Stimulated activated CD4-positive, alpha-beta T cell treated with anti-CD3 and anti-CD28 coated beads, Interleukin-2, amount 100 ng/mL, for 48 hours (primary cell): ENCODE measurements at regions not wholly inside any gene's neighbourhood (a gene's known extent, or its start where the extent isn't known, plus 50 kb on each side); places are given as distances from the start of the nearest gene placed in this dataset.

Experiments
- DNase-seq, 2 donors: peaks; one replicate each; pipeline ENCODE4 v3.0.0-alpha.2; 2020

DNA sequence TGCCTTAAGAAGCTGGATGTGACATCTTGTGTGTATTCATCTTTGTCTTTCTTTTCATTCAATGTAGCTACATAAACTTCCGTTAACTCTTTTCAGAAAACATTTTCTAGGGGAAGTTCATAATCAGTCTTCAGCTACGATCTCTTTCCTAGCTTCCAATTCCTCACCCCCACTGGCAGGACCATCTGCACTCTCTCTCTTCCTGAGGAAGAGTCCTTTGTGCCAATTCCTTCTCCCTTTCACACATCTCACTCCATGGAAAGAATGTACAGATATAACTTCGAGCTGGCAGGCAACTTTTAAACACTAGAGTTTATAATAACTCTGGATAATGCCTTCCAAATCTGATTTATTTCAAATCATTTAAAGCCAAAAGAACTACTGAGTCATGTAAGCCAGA lies 495.7 kb downstream of the GALC start:
- DNase-seq = no peak

DNA sequence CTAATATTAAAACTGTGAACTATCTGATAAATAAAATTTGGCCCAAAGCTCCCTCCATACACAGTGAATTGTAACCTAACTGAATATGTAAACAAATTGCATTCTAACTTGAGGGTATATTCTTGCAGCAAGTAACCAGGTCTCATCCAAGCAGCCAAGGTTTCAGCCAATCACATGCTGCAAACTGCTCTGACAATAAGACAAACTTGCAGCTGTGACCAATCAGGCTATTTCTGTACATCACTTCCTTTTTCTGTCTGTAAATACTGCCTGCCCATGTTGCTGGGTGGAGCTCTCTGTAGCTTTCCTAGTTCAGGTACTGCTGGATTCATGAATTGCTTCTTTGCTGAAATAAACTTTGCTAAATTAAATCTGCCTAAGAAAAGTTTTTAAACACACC lies 499.0 kb downstream of the GALC start:
- DNase-seq = no peak

DNA sequence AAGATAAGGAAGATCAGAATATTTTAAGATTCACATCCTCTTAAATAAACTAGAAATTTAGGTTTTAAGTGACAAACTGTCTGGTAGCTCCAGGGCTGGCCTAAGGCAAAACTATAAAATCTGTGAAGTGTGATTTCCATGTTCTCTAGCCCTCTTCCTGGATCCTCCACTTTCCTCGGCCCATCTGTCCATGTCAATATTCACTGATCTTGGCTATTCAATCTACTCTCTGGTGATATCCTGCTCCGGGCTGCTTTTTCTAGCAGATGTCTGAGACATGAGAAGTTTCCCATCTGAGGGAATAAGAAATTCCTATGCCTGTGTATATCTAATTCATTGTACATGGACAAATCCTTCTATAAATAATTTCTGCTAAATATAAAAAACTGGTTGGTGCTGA lies 500.4 kb downstream of the GALC start:
- no peak for DNase-seq

DNA sequence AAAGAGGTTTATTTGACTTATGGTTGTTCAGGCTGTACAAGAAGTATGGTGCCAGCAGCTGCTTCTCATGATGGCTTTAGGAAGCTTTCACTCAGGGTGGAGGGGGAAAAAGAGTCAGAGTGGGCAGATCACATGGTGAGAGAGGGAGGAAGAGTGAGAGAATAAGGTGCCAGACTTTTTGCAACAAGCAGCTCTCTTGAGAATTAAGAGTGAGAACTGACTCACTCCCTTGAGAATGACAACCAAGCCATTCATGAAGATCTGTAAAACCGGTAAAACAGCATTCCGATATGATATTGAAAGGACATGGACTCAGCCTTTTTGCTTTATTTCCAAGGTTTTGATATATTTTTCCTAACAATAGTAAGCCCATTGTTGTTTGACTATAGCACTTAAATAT lies 501.2 kb downstream of the GALC start:
- DNase-seq = no peak

DNA sequence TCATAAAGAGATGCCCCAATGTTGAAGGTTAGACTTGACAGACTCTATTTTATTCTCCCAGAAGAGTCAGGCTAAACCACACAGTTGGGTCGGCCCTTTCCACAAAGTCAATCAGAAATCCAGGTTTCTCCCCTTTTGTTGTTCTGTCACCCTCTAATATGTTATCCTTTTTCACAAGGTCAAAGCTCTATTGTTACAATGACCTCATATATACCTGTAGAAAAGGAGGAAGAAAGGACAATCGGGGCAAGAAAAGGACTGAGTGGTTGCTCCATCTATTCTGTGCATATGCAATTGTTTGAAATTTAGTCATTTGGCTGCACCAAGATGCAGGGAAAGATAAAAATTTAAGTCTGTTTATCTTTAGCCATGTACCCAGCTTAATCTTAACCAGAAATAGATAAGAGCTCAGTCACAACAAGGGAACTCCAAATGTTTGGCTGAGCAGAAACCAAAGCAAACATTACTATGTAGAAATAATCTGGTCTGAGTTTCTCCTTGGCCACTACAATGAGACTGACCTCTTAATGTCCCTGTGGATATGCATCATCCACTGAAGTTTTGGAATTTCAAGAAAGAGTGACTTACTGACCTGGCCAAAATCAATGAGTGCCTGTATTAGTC lies 503.7 kb downstream of the GALC start:
- DNase-seq = no peak

DNA sequence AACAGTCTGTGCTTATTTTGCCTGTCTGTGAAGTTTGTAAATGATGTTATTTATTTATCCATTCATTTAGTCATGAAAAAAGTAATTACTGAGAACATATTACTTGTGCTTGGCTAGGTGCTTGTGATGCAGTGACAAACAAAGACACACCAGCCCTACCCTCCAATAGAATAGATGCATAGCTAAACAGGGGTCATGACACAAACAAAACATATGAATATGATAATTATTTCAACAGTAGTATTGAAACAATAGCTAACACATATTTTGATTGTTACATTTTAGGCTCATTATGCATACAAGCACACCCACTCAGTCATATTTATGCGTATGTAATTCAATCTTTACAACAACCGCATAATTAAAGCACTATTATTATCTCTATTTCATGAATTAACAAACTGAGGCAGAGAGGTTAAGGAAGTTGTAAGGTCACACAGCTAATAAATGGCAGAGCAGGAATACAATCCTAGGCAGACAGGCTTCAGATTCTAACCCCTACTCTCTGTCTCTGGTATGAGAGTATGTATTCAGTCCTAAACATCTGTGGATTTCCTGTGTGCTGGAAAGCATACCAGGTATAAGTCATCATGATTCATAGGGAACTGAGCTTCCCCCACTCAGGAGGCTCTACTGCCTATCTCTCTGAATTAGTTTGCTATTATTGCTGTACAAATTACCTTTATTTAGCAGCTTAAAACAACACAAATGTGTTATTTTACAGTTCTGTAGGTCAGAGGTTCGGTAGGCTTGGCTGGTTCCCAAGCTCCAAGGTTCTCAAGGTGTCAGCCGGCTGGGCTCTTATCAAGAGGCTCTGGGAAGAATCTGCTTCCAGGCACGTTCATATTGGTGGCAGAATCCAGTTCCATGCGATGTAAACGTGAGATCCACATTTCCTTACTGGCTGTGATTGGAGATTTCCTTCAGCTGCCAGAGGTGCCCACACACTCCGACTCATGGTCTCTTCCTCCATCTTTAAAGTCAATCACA lies 509.4 kb downstream of the GALC start:
- no peak for DNase-seq

DNA sequence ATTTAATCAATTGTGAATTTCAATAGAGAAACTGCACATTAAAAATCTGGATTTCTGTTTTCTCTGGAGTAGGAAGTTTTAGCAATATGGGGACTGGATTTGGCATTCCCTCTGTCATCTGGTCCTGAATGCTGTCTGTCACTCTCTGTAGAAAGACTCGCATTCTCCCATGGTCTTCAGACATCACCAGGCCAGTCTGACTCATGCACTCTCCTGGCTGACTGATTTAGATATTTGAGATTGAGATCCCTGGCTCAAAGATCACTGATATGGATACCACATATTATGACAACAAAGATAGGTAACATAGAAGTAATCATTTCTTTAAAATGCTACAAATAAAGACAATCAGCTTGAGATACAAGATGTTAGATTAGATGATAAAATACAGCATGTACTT lies 524.5 kb downstream of the GALC start:
- no peak for DNase-seq

DNA sequence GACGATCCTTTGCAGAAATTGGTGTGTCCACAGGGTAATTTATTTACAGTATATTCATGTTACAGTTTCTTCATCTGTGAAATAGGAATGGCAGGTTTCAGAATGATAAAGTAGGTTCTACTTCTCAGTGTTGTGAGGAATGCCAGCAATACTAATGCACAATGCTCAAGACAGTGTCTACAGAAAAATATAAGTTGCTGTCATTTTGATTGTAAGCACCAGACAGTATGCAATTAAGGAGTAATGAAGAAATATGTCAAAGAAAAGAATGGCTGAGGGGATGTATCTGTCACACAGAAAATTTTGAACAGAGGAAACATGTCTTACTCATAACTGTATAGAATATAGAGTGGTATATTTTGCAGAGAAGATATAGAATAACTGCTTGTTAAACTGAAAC lies 525.4 kb downstream of the GALC start:
- no peak for DNase-seq

DNA sequence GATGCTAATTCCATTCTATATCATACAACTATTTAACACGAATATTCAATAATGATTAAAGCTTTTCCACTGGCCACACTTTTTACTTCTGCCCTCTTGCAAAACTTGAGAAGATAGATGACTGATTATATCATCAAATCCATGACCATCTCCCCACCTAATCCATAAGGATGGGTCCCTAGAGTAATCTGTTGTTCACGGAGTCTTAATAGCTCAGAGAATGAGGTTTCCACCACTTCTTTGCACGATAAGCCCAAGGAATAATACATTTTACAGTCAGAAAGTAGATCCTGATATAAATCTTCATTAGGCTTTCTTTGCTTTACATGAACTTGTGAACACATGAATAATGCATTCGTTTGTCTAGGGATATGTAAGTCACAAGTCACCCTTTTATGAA lies 527.2 kb downstream of the GALC start:
- DNase-seq = no peak

DNA sequence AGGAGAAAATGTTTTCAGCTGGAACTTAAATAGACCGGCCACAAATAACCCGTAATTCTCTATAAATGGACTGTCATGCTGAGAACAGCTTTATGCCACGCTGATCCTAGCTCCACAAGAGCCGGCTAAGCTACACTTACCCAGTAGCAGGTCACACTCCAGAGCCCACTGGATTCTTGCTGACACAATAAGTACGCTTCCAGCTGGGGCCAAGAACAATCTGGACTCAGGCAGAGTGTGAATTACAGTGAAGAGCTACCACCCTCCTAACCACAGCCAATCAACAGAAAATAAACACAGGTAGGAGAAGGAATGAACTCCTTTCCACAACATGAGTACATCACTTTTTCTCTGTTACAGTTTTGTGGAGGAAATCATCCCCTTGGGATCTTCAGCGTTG lies 531.3 kb downstream of the GALC start:
- no peak for DNase-seq

DNA sequence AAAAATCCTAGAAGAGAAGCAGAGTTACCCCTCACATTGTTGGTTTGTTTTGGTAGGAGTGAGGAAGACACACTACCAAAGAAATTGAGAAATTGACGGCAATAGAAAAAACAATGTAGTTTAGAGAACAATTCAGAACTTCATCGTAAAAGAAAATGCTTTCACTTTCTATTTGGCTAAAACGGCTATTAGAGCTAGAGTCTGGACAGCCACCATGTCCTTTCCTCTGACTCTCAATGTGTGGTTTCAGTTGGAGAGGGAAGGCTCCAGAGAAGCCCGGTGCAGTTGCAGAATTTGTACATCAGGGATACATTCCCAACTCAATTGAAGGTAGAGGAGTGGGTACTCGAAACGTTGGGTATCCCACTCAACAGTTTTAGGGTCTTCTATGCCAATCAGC lies 535.3 kb downstream of the GALC start:
- no peak for DNase-seq

DNA sequence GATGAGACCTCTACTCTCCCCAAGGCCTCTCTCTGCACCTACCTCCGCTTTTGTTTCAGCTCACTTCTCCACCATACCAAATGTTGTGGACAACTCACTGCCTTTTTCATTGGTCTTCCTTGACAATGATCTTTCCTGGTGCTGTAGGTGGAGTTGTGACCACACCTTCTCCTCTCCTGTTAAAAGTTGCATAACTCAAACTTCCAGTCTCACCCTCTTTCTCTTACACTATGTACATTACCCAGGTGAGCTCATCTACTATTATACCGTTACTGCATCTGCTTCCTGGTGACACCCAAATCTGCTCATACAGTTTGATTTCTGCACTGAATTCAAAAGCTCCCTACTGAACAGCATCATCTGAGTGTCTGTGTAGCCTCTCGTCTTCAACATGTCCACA lies 542.8 kb downstream of the GALC start:
- DNase-seq = no peak

DNA sequence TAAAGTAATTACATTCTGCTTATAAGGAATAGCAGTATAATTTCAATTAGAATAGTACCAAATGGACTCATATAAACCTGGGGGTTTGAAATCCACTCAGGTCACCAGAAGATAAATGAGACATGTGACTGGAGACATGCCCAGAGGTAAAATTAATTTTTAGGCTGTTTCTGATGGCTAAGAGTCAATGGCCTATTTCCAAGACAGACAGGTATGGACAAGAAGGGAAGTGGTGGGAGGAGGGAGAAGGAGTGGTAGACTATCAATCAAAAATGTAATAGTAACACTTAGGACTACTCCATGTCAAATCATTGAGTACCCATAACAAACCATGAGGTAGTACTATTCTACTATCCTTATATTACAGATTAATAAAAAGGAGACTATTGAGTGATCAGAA lies 544.0 kb downstream of the GALC start:
- no peak for DNase-seq

DNA sequence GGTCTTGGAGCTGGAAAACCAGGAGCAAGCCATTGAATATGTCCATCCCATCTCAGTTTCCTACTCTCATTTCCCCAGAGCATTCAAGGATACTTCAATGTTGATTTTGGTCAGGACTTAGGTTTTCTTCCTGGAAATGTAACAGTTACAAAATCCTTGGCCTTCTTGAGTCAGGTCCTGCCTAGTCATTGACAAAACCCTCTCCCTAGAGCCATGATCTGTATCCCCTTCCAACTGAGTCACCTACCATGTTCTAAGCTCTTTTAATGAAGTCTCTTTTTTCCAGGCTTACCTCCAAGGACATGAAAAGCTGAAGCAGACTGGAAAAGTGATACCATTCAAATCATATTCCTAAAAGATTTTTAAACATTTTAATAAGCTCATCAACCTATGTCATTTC lies 549.2 kb downstream of the GALC start:
- no peak for DNase-seq

DNA sequence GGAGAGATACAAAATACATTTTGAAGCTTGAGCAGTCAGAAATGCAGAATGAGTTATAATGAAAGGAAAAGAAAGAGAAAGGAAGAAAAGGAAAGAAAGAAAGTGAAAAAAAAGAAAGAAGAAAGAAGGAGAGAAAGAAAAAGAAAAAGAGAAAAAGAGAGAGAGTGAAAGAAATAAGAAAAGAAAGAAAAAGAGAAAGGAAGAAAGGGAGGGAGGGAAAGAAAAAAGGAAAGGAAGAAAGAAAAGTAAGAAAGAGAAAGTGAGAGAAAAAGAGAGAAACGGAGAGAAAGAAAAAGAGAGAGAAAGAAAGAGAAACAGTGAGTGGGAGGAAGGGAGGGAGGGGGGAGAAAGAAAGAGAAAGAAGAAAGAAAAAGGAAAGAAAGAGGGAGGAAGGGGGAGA lies 549.9 kb downstream of the GALC start:
- no peak for DNase-seq

DNA sequence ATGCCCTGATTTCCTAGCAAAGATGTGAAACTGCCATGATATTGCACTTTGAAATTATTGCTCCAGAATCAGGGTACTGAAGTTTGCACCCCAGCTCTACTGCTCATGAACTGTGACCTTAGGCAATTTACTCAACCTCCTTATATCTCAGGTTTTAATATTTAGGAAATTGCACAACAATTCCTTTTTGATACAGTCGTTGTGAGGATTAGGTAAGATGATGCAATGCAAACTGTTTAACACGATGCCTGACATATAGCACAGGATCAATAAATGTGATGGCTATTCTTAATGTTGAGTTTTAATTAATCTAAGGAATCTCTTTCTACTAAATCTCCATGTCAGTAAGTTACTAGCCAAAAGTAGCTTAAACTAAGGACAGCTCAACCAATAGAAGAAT lies 555.8 kb downstream of the GALC start:
- no peak for DNase-seq

DNA sequence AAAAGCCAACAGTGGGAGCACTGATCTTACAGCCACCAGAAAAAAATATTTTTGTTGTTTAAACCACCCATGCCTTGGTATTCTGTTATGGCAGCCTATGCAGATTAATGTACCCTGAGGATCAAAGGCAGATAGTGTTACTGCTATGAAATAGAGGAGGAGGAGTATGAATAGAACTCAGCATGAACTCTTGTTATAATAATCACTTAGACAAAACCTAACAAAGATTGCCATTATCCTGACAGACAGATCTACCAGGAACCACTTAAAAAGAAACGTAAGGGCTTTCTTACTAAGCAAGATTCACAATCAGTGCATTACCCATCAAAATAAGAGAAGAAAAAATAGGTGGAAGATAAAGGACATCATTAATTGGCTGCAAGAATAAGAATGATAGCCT lies 558.3 kb downstream of the GALC start:
- DNase-seq = no peak

DNA sequence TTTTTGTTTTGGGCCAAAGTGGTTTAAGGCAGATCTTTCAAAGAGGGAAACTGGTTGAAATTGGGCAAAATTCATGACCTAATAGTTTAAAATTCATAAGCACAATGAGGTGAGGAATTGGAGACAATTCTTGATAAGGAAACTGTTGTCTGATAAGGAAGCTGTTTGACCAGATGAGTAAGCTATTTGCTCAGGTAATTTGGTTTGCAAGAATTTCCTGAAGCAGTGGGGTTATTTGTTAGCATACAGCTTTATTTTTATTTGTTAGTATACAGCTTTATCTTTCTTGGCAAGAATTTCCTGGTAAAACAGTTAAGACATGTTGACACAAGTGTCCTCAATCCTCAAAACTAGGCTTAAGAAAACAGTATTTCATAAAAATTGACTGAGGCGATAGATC lies 559.0 kb downstream of the GALC start:
- DNase-seq = no peak

DNA sequence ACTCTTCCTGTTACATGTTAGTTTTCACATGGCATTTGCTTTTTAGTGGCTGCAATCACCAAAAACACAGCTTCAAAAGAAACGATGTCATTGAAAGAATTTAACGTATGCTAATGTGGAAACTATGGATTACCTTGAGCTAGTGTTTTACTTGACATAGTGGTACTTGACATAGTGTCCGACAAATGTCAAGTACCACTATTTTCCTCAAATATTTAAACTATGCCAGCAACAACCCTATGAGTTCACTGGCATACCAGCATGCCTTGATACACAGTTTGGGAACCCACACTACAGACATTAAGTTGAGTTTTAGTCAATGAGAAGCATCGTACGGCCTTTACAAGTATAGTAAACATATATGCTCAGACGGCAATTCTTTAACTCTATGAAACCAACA lies 560.3 kb downstream of the GALC start:
- no peak for DNase-seq

DNA sequence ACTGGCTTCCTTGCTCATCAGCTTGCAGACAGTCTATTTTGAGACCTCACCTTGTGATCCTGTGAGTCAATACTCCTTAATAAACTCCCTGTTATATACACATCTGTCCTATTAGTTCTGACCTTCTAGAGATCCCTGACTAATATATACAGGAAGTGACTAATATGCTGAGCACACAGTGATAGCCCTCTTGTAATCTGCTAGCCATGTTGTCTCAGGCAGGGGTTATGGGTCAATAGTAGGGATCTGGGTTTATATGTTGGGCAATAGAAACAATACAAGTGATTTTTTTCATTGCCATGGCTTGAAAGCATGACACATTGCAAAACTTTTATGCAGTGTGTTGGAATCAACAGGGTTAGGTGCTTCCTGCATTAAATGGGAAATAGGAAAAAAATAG lies 562.2 kb downstream of the GALC start:
- no peak for DNase-seq

DNA sequence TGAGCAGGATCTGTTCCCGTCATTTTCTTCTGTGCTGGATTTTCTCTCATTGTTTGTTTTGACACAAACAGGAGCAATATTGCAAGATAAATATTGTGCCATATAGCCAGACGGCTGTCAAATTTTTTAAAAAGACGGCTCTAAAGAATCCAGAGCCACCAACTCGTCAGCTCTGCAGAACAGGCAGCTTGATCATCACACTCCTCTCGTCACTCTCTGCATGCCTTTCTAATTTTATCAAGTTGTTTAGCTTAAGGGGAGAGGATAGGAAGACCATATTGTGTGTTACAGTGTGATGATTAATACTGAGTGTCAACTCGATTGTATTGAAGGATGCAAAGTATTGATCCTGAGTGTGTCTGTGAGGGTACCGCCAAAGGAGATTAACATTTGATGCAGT lies 562.8 kb downstream of the GALC start:
- no peak for DNase-seq

DNA sequence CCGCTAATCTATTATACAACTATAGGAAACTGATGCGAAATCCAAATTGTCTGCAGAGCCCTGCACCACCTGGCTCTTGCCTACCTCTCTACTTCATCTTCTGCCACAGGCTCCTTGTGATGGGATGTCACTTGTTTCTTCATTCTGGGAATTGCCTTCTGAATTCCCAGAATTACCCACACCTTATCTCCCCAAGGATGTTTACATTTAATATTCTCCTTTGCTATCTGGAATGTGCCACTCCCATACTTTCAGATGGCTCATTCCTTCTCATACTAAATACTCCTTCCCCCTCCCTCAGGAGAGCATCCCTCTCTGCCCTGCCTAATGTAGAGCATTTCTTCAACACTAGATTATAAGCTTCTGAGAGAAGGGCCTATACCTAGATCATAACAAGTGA lies 573.1 kb downstream of the GALC start:
- DNase-seq = no peak

DNA sequence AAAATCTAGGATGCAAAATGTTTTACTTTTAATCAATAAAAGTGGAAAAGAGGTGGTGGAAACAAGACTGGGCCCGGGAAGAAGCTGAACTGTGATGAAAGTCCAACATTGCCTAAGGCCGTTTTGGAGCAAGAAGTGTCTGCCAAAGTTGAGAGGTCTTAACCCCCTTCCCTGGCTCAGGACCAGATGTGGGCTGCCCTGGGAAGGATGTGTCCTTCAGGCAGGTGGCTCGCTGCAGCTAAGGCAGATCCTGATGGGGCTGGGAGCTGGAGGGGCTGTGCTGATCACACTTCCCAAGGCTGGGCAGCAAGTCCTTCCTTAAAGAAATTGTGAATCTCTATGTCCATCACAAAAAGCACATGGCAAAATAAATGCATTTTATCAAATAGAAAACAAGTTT lies 581.6 kb downstream of the GALC start:
- no peak for DNase-seq

DNA sequence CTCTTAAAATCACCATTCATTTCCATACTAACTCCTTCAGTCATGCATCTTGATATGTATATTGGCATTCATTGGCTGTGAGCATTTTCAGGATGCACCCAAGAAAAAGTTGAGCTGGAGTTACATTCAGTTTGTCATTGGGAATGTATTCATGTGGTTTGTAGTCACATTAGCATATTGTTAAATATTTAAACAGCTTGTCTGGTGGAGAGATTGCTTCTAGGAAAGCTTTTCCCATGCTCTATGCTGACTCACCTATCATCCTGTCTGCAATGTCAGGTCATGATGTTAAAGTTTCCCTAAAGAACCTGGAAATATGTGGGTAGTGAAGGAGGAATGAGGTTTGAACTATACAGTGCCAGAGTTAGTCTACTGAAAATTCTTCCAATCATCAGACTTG lies 583.6 kb downstream of the GALC start:
- no peak for DNase-seq

DNA sequence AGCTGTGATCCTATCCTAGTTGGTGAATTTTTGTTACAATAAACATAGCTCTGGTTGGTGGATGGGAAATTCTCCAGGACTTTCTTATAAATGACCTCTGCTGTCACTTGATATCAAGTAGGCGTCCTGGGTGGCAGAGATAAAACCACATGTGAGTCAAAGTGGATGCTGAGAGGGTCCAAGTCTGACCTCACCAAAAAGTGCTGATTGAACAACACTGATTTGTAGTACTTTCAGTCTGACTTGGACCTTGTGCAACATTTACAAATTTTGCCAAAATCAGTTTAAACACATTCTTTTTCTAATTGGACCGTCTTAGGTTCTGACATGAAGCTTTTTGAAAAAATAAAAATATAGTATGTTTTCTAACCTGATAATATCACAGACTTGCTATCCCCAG lies 585.6 kb downstream of the GALC start:
- no peak for DNase-seq
